GM10266 (cell line): ENCODE measurements at regions not wholly inside any gene's neighbourhood (a gene's known extent, or its start where the extent isn't known, plus 50 kb on each side); places are given as distances from the start of the nearest gene placed in this dataset.

ENCODE experiments used
- DNase-seq: peaks from one replicate; pipeline ENCODE4 v3.0.0; 2012; ENCODE audit errors: extremely low spot score
- CTCF ChIP-seq: IDR thresholded peaks from 2 replicates; pipeline ENCODE4 v1.5.1; 2012; ENCODE audit warnings: mild to moderate bottlenecking, low read depth; ENCODE audit not compliant: control insufficient read depth, insufficient read depth; ENCODE audit errors: missing control alignments

GRCh38 chr13:103941506-103942140 lies 875.4 kb upstream of the SLC10A2 start:
- no peak for DNase-seq
- TF ChIP-seq CTCF: no peak

- TF ChIP-seq CTCF: no peak
- DNase-seq: no peak
Observed at GRCh38 chr13:103935117-103935516, 868.9 kb upstream of the SLC10A2 start.

DNA sequence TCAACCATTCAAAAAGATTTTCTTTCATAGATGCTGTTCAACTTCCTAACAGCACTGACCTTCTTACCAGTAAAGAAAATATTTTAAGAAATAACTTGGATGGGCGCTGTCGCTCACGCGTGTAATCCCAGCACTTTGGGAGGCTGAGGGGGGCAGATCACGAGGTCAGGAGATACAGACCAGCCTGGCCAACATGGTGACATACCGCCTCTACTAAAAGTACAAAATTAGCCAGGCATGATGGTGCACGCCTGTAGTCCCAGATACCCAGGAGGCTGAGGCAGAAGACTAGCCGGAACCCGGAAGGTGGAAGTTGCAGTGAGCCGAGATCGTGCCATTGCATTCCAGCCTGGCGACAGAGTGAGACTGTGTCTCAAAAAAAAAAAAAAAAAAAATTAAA lies 865.7 kb upstream of the SLC10A2 start:
- no peak for DNase-seq
- no peak for TF ChIP-seq CTCF

GRCh38 chr13:103931331-103931845 lies 865.2 kb upstream of the SLC10A2 start:
- no peak for TF ChIP-seq CTCF
- no peak for DNase-seq

GRCh38 chr13:103926118-103926517 lies 859.9 kb upstream of the SLC10A2 start:
- TF ChIP-seq CTCF: no peak
- no peak for DNase-seq

GRCh38 chr13:103908911-103909310 lies 842.7 kb upstream of the SLC10A2 start:
- DNase-seq: no peak
- TF ChIP-seq CTCF: no peak

GRCh38 chr13:103908274-103908673 lies 842.1 kb upstream of the SLC10A2 start:
- TF ChIP-seq CTCF: no peak
- no peak for DNase-seq
